ENCODE measurements at regions not wholly inside any gene's neighbourhood (a gene's known extent, or its start where the extent isn't known, plus 50 kb on each side); places are given as distances from the start of the nearest gene placed in this dataset.

DNA sequence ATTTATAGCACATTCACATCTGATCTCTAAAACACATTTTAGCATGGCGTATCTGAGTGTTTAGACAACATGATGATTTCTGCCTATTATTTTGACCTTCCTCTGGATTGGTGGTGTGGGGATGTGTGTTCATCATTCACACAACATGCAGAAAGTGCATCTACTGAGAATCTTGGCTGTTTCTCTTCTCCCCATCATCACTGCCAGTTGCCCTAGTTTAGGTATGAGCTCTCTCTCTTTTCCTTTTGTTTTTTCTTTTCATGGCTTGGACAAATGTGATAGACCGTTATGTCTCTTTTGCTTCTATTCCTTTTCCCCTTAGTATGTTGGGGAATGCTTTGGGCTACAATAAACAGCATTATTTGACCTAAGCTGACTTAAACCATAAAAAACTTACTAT, 239.2 kb upstream of the FZD8 start:
- no peak for TF ChIP-seq ZNF274 (IDR thresholded peaks at IDR 0.05; ENCODE audit: low read depth, low read length)
- no peak for TF ChIP-seq YY1 (IDR thresholded peaks at IDR 0.05; ENCODE audit: insufficient read depth, insufficient read length)

Measured in NT2/D1 (cell line).